H1 (cell line): ENCODE measurements at regions not wholly inside any gene's neighbourhood (a gene's known extent, or its start where the extent isn't known, plus 50 kb on each side); places are given as distances from the start of the nearest gene placed in this dataset.

Experiments used
- CTCF ChIA-PET: fragments of 300-600 bp; sonication (Branson Sonifier 250); formaldehyde crosslinking; loops from one replicate; lab custom pipeline; 2021; ENCODE audit not compliant: partially characterized antibody; lab: Charles Lee
- POLR2A ChIA-PET: fragments of 300-600 bp; sonication (Branson Sonifier 250); formaldehyde crosslinking; loops from one replicate; lab custom pipeline; 2021; ENCODE audit warnings: inconsistent platforms; ENCODE audit not compliant: partially characterized antibody; lab: Charles Lee
- DNase-seq, 2 experiments: peaks; one replicate each; pipeline versions ENCODE4 v3.0.0 to v3.0.0-alpha.2; 2010 to 2022; ENCODE audit warnings: low spot score in 2 of 2, low read depth in 1 of 2, mixed read lengths in 1 of 2
- FAIRE-seq: peaks from 2 replicates; lab custom pipeline; 2011; peaks lifted over from hg19 to GRCh38; lab: Jason Lieb, UNC
- H2AFZ ChIP-seq: 2 replicates; pipeline ENCODE4 v1.8.1; 2012; ENCODE audit warnings: low read length, inconsistent platforms
- H2AK5ac ChIP-seq: 2 replicates; pipeline ENCODE4 v1.6.1; 2013; ENCODE audit warnings: low read depth, low read length
- H2BK120ac ChIP-seq: replicated peaks from 2 replicates; pipeline ENCODE3; 2013; ENCODE audit warnings: low read depth, low read length, inconsistent platforms
- H2BK12ac ChIP-seq: 2 replicates; pipeline ENCODE4 v1.6.1; 2013; ENCODE audit warnings: low read depth, low read length
- H2BK15ac ChIP-seq: 2 replicates; pipeline ENCODE4 v1.6.1; 2013; ENCODE audit warnings: low read length
- H2BK20ac ChIP-seq: 2 replicates; pipeline ENCODE4 v1.6.1; 2013; ENCODE audit warnings: low read length
- H2BK5ac ChIP-seq: 2 replicates; pipeline ENCODE4 v1.6.1; 2013; ENCODE audit warnings: low read depth, low read length
- H3K14ac ChIP-seq: 2 replicates; pipeline ENCODE4 v1.6.1; 2013; ENCODE audit warnings: inconsistent platforms; ENCODE audit not compliant: insufficient read length
- H3K18ac ChIP-seq: 2 replicates; pipeline ENCODE4 v1.6.1; 2013; ENCODE audit warnings: low read length; ENCODE audit errors: extremely low read depth
- H3K23ac ChIP-seq: 2 replicates; pipeline ENCODE4 v1.6.1; 2013; ENCODE audit warnings: inconsistent platforms; ENCODE audit not compliant: insufficient read length
- H3K23me2 ChIP-seq: 2 replicates; pipeline ENCODE4 v1.6.1; 2013; ENCODE audit warnings: low read depth, low read length
- H3K27ac ChIP-seq: 2 replicates; pipeline ENCODE4 v1.6.1; 2011; ENCODE audit warnings: low read depth, low read length, inconsistent platforms
- H3K27me3 ChIP-seq, 4 experiments: replicated peaks in 1 of 4; 1 replicate in 1 of 4; 2 replicates in 3 of 4; pipeline versions ENCODE4 v1.6.1 to v1.8.1; 2011 to 2013; ENCODE audit warnings: low read length in 3 of 4, mild to moderate bottlenecking in 3 of 4, inconsistent platforms in 2 of 4, mixed read lengths in 2 of 4, moderate library complexity in 1 of 4; ENCODE audit not compliant: control insufficient read depth in 3 of 4, insufficient read depth in 3 of 4; ENCODE audit errors: extremely low read depth in 1 of 4
- H3K36me3 ChIP-seq, 4 experiments: 2 replicates each; pipeline versions ENCODE4 v1.6.1 to v1.8.1; 2011 to 2013; ENCODE audit warnings: mild to moderate bottlenecking in 4 of 4, low read length in 3 of 4, moderate library complexity in 2 of 4, control low read depth in 1 of 4, inconsistent platforms in 1 of 4; ENCODE audit not compliant: insufficient read depth in 4 of 4, control insufficient read depth in 2 of 4
- H3K4ac ChIP-seq: replicated peaks from 2 replicates; pipeline ENCODE3; 2013; ENCODE audit warnings: low read length, low read depth, mixed read lengths, inconsistent platforms; ENCODE audit not compliant: insufficient read length
- H3K4me1 ChIP-seq, 4 experiments: replicated peaks in 1 of 4; 1 replicate in 1 of 4; 2 replicates in 3 of 4; pipeline versions ENCODE4 v1.6.1 to v1.8.1; 2011 to 2013; ENCODE audit warnings: low read length in 3 of 4, inconsistent platforms in 2 of 4, mixed read lengths in 1 of 4; ENCODE audit not compliant: insufficient read depth in 4 of 4, control insufficient read depth in 3 of 4
- H3K4me2 ChIP-seq, 2 experiments: 2 replicates each; pipeline versions ENCODE4 v1.6.1 to v1.8.1; 2011 to 2013; ENCODE audit warnings: low read depth in 2 of 2, low read length in 2 of 2, control low read depth in 1 of 2, inconsistent platforms in 1 of 2, mild to moderate bottlenecking in 1 of 2; ENCODE audit not compliant: insufficient read depth in 1 of 2
- H3K4me3 ChIP-seq, 4 experiments: fragments of 200-600, 300-600 bp in 1 of 4; sonication (generic), shearing (Covaris generic), sonication (Bioruptor Twin) in 1 of 4; 2 replicates each; pipeline versions ENCODE4 v1.5.1 to v1.8.1; 2011 to 2016; ENCODE audit warnings: low read length in 4 of 4, low read depth in 3 of 4, control low read depth in 2 of 4, inconsistent platforms in 2 of 4, mild to moderate bottlenecking in 2 of 4, mixed read lengths in 1 of 4, moderate library complexity in 1 of 4; ENCODE audit not compliant: insufficient read depth in 2 of 4; ENCODE audit errors: extremely low read depth in 1 of 4
- H3K56ac ChIP-seq: replicated peaks from 2 replicates; pipeline ENCODE3; 2013; ENCODE audit warnings: low read depth, mild to moderate bottlenecking, mixed read lengths, low read length, inconsistent platforms; ENCODE audit not compliant: insufficient read length
- H3K79me1 ChIP-seq: 2 replicates; pipeline ENCODE4 v1.6.1; 2013; ENCODE audit warnings: low read depth, low read length, control low read depth
- H3K79me2 ChIP-seq, 2 experiments: 2 replicates each; pipeline versions ENCODE4 v1.6.1 to v1.8.1; 2012 to 2013; ENCODE audit warnings: low read length in 2 of 2, mild to moderate bottlenecking in 2 of 2, inconsistent platforms in 1 of 2; ENCODE audit not compliant: insufficient read depth in 2 of 2, control insufficient read depth in 1 of 2
- H3K9ac ChIP-seq, 4 experiments: replicated peaks in 1 of 4; 1 replicate in 1 of 4; 2 replicates in 3 of 4; pipeline versions ENCODE4 v1.6.1 to v1.8.1; 2011 to 2013; ENCODE audit warnings: low read depth in 3 of 4, low read length in 3 of 4, control low read depth in 2 of 4, mild to moderate bottlenecking in 2 of 4, moderate library complexity in 2 of 4, inconsistent platforms in 1 of 4; ENCODE audit errors: extremely low read depth in 1 of 4
- H3K9me3 ChIP-seq, 2 experiments: 2 replicates each; pipeline versions ENCODE4 v1.6.1 to v1.8.1; 2012 to 2013; ENCODE audit warnings: mild to moderate bottlenecking in 2 of 2, moderate library complexity in 2 of 2, control low read depth in 1 of 2, inconsistent platforms in 1 of 2, low read depth in 1 of 2, low read length in 1 of 2, mixed read lengths in 1 of 2; ENCODE audit not compliant: insufficient read depth in 2 of 2
- H4K20me1 ChIP-seq, 2 experiments: replicated peaks in 1 of 2; 2 replicates each; pipeline versions ENCODE3 to v1.8.1; 2011 to 2013; ENCODE audit warnings: inconsistent platforms in 2 of 2, low read length in 2 of 2, mild to moderate bottlenecking in 1 of 2; ENCODE audit not compliant: insufficient read depth in 2 of 2, control insufficient read depth in 1 of 2
- H4K5ac ChIP-seq: 2 replicates; pipeline ENCODE4 v1.6.1; 2013; ENCODE audit warnings: low read length, low read depth, mixed read lengths, inconsistent platforms; ENCODE audit not compliant: insufficient read length
- H4K8ac ChIP-seq: 2 replicates; pipeline ENCODE4 v1.8.0; 2013; ENCODE audit warnings: mild to moderate bottlenecking, moderate library complexity, low read length, inconsistent platforms; ENCODE audit not compliant: insufficient read depth; ENCODE audit errors: extremely low read depth
- H4K91ac ChIP-seq: replicated peaks from 2 replicates; pipeline ENCODE3; 2013; ENCODE audit warnings: low read length, mixed read lengths, inconsistent platforms; ENCODE audit not compliant: insufficient read length
- TCF12 ChIP-seq: IDR thresholded peaks from 2 replicates; pipeline ENCODE4 v1.6.1; 2011; ENCODE audit warnings: low read depth, mild to moderate bottlenecking, low read length
- YY1 ChIP-seq: IDR thresholded peaks from 2 replicates; pipeline ENCODE4 v1.6.1; 2011; ENCODE audit warnings: low read depth, mild to moderate bottlenecking, low read length
- WGBS, 2 experiments: shearing (Covaris generic) in 1 of 2; methylation state at CpG; one replicate each; pipeline versions ENCODE4 v1.1.6 to v1.1.7; 2013 to 2015; ENCODE audit warnings: low lambda C conversion rate in 2 of 2, mixed read lengths in 2 of 2, inconsistent platforms in 1 of 2, low coverage in 1 of 2, missing lambda C conversion rate in 1 of 2; ENCODE audit not compliant: insufficient replicate concordance in 2 of 2, insufficient coverage in 1 of 2, insufficient read length in 1 of 2; ENCODE audit errors: extremely low coverage in 1 of 2, missing lambda C conversion rate in 1 of 2; 5-methylcytosine and 5-hydroxymethylcytosine counted together

- no peak overlapping the region for H2BK15ac ChIP-seq
- H4K91ac ChIP-seq: no peak overlapping the region
- H3K4me3 ChIP-seq: no peak overlapping the region
- FAIRE-seq (peak; percentile 89), DNase-seq (no peak)
- H3K14ac ChIP-seq: no peak overlapping the region
- H2AK5ac ChIP-seq: no peak overlapping the region
- no peak overlapping the region for H2BK12ac ChIP-seq
- no peak overlapping the region for H3K56ac ChIP-seq
- H3K27me3 ChIP-seq: peaks cover 0 to 2% (median 0%) of the 10 kb centered on the region in 4 experiments; a peak in 3 of 7 replicates
- no peaks in the 10 kb centered on the region for H3K9me3 ChIP-seq
- H2AFZ ChIP-seq: no peak overlapping the region
- no peak overlapping the region for H3K4ac ChIP-seq
- H3K4me2 ChIP-seq: no peak overlapping the region
- no peak overlapping the region for H2BK20ac ChIP-seq
- CTCF ChIA-PET: no interaction called here
- no peaks in the 10 kb centered on the region for H3K36me3 ChIP-seq
- H3K23me2 ChIP-seq: no peaks in the 10 kb centered on the region
- 0 out of 7 replicates have a peak, but pooled peaks cover 0 to 4% (median 0%) of the 10 kb centered on the region in 4 experiments for H3K4me1 ChIP-seq
- no peak overlapping the region for H4K8ac ChIP-seq
- H3K27ac ChIP-seq: no peak overlapping the region
- POLR2A ChIA-PET: no interaction called here
- H3K9ac ChIP-seq: no peak overlapping the region
- 56% methylated on average over 3 of the region's 3 CpGs; no CpG with 5 or more reads in 1 of the 2 experiments for WGBS, 2 experiments
- no peak overlapping the region for H3K18ac ChIP-seq
- H4K5ac ChIP-seq: no peak overlapping the region
- no peaks in the 10 kb centered on the region for H4K20me1 ChIP-seq
- H3K23ac ChIP-seq: no peak overlapping the region
- H2BK5ac ChIP-seq: no peak overlapping the region
- no peaks in the 10 kb centered on the region for H3K79me2 ChIP-seq
- no peaks in the 10 kb centered on the region for H3K79me1 ChIP-seq
- TF ChIP-seq TCF12 (0 out of 2 replicates have a peak, but pooled peaks have one; percentile 44), YY1 (no peak)
- H2BK120ac ChIP-seq: no peak overlapping the region
These were observed 333.9 kb downstream of the NR2F1-AS1 start for GRCh38 chr5:93247105-93247504.
